ENCODE measurements at regions not wholly inside any gene's neighbourhood (a gene's known extent, or its start where the extent isn't known, plus 50 kb on each side); places are given as distances from the start of the nearest gene placed in this dataset.

DNA sequence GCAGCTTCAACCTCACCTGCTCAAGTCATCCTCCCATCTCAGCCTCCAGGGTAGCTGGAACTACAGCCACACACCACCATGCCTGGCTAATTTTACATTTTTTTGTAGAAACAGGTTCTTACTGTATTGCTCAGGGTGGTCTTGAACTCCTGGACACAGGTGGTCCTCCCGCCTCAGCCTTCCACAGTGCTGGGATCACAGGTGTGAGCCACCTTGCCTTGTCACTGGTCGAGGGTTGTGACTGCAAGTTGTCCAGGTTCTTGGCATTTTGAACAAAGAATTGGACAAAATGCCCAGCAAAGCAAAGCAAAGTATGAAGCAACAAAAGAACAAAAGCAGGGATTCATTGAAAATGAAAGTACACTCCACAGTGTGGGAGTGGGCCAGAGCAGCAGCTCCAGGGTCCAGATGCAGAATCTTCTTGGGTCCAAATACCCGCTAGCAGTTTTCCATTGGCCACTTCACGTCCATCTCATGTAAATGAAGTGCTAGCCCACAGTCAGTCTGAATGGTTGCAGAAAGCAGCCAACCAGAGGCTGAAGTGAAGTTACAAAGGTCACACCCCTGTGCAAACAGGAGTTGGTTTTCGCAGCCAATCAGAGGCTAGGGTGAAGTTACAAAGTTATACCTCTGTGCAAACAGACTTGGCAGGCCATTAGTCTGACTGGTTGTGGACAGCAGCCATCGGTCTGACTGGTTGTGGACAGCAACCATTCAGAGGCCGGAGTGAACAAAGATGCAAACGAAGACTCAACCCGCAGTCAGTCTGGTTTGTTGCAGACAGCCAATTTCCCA, 109.5 kb upstream of the KIF26B start:
- DNase-seq (ENCODE audit: extremely low read depth, low read depth) = no peak
- TF ChIP-seq, protein P1, sequence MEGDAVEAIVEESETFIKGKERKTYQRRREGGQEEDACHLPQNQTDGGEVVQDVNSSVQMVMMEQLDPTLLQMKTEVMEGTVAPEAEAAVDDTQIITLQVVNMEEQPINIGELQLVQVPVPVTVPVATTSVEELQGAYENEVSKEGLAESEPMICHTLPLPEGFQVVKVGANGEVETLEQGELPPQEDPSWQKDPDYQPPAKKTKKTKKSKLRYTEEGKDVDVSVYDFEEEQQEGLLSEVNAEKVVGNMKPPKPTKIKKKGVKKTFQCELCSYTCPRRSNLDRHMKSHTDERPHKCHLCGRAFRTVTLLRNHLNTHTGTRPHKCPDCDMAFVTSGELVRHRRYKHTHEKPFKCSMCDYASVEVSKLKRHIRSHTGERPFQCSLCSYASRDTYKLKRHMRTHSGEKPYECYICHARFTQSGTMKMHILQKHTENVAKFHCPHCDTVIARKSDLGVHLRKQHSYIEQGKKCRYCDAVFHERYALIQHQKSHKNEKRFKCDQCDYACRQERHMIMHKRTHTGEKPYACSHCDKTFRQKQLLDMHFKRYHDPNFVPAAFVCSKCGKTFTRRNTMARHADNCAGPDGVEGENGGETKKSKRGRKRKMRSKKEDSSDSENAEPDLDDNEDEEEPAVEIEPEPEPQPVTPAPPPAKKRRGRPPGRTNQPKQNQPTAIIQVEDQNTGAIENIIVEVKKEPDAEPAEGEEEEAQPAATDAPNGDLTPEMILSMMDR (IDR thresholded peaks at IDR 0.05; ENCODE audit: low read depth, low read length) = no peak

DNA sequence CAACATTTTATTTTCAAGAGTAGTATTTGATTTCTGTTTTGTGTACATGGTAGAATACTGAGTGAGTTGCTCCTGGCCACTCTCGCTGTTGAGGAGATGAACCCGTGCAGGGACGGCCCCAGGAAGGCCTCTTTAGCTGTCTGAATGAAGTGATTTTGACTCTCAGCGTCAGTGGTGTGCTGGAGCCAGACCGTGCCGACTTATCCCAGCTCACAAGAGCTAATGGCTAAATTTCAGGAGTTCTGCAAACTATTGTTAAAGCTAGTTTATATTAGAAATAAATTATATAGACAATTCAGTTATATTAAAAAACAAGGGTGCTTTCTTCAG, 111.2 kb upstream of the KIF26B start:
- no peak for DNase-seq (ENCODE audit: extremely low read depth, low read depth)
- TF ChIP-seq, protein P1 (IDR thresholded peaks at IDR 0.05; ENCODE audit: low read depth, low read length) = no peak

DNA sequence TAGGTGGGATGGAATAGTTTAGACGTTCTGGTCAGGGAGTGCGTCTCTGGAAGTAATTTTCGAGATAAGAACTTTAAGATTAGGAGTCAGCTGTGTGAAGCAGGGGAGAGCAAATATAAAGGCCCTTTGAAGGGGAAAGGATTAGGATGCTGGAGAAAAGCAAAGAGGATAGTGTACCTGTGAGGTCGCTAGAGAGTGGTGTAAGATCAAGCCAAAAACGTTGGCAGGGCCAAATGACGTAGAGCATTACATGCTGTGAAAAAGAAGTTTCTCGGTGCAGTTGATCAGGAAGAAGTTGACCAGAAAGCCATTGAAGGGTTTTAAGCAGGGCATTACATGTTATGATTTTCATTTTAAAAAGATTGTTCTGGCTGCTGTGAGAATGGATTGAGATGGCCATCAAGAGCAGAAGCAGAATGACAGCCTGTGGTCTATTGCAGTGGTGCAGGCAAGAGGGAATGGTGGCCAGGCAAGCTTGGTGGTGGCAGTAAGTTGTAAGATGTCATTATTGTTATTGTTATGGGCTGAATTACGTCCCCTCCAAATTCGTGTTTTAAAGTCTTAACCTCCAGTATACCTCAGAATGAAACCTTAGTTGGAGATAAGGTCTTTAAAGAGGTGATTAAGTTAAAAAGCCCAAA, 113.6 kb upstream of the KIF26B start:
- no peak for DNase-seq (ENCODE audit: extremely low read depth, low read depth)
- TF ChIP-seq, protein P1 (IDR thresholded peaks at IDR 0.05; ENCODE audit: low read depth, low read length) = no peak

DNA sequence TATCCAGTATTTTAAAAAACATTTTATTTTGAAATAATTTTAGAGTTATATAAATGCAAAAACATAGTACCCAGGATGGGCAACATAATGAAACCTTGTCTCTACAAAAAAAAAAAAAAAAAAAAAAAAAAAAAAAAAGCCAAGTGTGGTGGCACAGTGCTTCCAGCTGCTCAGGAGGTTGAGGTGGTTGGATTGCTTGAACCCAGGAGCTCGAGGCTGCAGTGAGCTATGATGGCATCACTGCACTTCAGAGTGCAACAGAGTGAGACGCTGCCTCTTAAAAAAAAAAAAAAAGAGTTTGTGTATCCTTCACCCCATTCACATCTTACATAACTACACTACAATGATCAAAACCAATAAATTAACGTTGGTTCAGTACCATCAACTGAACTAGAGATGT, 115.6 kb upstream of the KIF26B start:
- DNase-seq (ENCODE audit: extremely low read depth, low read depth) = no peak
- TF ChIP-seq, protein P1 (IDR thresholded peaks at IDR 0.05; ENCODE audit: low read depth, low read length) = no peak

DNA sequence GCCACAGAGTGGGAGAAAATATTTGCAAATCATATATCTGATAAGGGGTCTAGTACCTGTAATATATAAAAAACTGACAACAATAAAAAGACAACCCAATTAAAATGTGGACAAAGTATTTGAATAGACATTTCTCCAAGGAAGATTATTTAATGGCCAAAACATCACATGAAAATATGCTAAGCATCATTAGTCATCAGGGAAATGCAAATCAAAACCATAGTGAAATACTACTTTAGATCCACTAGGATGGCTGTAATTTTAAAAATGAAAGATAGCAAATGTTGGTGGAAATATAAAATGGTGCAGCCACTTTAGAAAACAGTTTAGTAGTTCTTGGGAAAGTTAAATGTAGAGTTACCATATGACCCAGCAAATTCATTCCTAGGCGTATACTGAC, 118.7 kb upstream of the KIF26B start:
- TF ChIP-seq, protein P1 (IDR thresholded peaks at IDR 0.05; ENCODE audit: low read depth, low read length) = no peak
- no peak for DNase-seq (ENCODE audit: extremely low read depth, low read depth)

DNA sequence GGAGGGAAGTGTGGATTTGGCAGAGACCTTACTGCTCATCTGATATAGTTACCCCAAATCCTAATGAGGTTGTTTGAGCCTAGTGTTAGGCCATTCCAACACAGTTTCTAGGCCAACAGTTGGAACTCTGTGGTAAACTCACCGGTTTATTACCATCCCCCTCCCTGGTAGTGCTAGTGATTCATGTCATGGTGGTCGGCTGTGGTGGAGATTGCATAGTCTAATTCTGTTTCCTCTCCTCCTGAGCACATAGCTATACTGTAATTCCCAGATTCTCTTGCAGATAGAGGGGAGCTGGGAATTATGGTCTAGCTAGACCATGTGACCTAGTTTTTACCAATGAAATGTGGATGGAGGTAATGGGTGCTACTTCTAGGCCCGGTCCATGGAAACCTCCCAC, 123.7 kb upstream of the KIF26B start:
- no peak for DNase-seq (ENCODE audit: extremely low read depth, low read depth)

DNA sequence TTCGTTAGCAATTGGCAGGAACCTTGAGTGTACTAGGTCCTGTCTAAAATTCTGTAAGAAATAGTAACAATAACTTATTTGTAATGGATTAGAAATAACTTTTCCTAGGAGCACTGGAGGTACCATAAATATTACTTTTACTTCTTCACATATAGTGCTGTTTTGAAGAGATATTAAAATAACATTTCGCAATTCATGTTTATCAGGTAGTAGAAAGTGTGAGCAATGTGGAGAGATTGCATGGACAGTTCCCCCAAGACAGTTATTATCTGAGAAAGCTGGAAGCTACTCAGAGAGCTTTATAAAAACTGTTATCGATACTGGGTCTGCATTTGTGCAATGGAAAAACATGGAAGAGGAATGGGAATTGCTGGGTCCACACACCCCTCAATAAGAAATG, 128.5 kb upstream of the KIF26B start:
- TF ChIP-seq, protein P1 (IDR thresholded peaks at IDR 0.05; ENCODE audit: low read depth, low read length) = no peak

More for the DNA sequence above, 123.7 kb upstream of the KIF26B start:
- TF ChIP-seq, protein P1 (IDR thresholded peaks at IDR 0.05; ENCODE audit: low read depth, low read length) = no peak

More for the DNA sequence above, 128.5 kb upstream of the KIF26B start:
- DNase-seq (ENCODE audit: extremely low read depth, low read depth) = no peak
